ENCODE measurements at regions not wholly inside any gene's neighbourhood (a gene's known extent, or its start where the extent isn't known, plus 50 kb on each side); places are given as distances from the start of the nearest gene placed in this dataset.

DNA sequence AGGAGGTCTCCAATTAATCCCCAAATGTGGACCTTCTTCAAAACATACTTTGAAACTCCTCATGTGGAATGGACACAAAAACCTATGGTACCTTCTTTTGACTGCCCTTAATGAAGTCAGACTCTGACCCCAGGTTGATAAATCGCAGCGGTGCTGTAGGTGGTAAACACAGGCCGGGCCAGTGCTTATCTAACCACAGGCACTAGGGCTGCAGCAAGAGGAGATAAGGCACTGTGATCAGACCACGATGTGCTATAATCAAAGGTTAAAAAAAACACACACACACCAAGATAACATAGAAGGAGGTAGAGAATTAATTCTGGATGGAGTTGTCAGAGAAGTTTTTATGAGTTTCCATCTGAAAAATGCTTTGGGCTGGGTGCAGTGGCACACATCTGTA, 52.3 kb upstream of the SIPA1L2 start:
- DNase-seq: no peak

DNA sequence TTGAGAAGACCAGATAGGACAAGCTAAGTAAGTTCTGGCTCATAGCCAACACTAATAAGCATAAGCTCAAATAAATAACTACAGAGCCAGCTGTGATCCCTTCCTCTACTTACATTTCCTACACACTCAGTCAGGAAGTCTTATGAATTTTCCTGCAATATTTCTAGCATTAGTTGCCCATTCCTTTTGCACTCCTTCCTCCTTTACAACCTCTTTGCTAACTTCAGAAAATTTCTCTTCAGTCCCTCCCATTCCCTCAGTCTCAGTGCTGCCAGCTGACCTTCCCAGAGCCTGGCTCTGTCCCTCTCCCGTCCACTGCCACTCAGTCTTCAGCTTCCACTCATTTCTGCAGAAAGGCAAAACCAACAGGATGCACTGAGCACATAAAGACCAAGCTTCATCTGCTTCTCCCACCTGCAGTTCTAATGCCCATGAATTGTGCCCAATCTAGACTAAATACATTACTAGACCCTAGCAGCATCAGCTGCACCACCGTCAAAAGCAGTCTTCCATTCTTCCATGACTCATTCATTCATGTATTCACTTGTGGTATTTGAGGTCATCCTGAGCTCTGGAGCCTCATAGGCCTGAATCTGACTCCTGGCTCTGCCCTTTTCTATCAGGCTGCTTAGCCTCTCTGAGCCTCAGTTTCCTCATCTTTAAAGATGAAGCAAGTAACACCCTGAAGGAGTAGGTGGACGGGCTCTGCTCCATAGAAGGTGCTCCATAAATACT, 54.6 kb upstream of the SIPA1L2 start:
- DNase-seq: peak; percentile 26

DNA sequence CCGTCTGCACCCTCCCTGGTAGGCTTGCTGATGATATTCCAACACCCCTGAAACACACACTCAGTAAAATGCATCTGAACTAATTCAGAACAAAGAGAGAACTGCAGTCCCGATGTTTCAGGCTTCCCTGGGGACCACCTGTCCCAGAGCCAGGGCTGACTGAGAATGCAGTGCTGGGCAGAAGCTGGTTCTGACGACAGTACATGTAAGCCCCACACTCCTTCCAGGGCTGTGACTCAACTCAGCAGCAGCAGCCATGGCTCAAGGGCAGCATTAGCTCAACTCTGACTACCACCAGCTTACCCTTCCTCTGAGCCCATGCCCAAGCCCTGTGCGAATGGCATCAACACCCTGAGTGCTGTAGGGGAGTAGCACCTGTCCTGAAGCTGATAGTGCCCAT, 56.4 kb upstream of the SIPA1L2 start:
- no peak for DNase-seq

GRCh38 chr1:232687304-232687703, 57.4 kb upstream of the SIPA1L2 start:
- no peak for DNase-seq

GRCh38 chr1:232687728-232688127, 57.8 kb upstream of the SIPA1L2 start:
- no peak for DNase-seq

DNA sequence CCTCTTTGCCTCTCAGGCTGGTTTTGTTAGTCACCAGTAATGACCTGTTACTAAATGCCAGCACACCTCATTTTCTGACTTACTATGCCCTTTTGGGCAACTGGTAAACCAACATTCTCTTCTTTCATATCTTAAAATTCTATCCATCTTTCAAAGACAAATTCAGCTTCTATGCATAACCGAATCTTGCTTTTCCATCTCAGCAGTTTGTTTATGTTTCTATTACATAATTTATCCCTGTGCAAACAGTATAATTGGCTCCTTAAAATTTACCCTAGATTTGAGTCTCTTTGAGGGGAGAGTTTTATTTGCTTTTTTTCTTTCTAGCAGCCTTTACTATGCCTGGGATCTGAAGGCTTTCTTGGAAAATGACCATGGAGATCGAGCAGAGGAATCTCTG, 58.5 kb upstream of the SIPA1L2 start:
- no peak for DNase-seq

GRCh38 chr1:232689711-232690110, 59.8 kb upstream of the SIPA1L2 start:
- DNase-seq: no peak

DNA sequence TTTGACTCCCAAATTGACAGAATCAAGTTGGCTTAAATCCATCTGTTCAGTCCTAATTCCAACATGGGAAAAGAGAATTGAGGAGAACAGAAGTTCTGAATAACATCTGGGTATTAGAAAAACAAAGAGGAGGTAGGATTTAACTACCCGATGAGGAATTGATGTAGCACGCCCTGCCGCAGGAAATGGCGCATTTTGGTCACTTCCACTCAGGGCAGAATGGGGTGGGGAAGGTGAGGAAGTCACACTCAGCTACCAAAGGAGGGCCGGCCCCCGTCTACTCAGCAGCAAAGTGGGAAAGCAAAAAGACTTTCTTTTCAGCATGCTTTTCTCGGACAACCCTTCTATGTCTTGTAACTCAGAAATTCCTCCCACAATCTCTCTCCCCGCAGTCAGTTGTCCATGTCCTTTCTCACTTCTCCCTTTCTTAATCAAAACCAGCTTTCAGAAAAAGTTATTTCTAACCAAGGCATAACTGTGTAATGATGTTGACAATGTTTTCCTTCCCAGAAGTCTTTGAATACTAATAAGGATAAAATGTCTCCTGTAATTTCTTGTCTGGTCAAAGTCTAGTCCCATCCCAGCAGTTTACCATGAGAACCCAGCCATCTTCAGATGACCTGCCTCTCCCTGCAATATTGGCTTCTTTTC, 60.5 kb upstream of the SIPA1L2 start:
- peak; percentile 11 for DNase-seq

GRCh38 chr1:232694475-232694874, 64.5 kb upstream of the SIPA1L2 start:
- no peak for DNase-seq

GRCh38 chr1:232695621-232696385, 65.9 kb upstream of the SIPA1L2 start:
- no peak for DNase-seq

DNA sequence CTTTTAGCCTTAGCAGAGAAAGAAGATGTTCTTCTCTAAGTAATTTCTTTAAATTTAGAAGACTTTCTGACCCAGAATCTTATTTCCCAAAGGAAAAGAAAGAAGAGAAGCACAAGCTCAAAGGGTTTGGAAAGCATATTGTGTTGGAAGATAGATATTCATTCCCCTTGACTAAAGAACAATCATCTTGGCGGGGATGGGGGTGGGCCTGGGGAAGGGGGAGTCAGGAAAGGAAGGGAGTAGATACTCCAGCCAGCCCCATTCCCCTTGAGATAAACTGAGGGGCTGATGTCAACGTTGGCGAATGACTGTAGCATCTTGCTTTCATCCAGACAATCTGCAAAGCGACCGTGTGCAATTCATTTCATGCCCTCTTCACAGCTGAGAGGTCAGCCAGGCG, 66.5 kb upstream of the SIPA1L2 start:
- no peak for DNase-seq

GRCh38 chr1:232697187-232697822, 67.4 kb upstream of the SIPA1L2 start:
- DNase-seq: no peak

- DNase-seq: no peak
Measured at GRCh38 chr1:232699814-232700213, 69.9 kb upstream of the SIPA1L2 start.

- DNase-seq: no peak
Measured at GRCh38 chr1:232702911-232703310, 73.0 kb upstream of the SIPA1L2 start.

- no peak for DNase-seq
Measured at GRCh38 chr1:232704256-232704655, 74.3 kb upstream of the SIPA1L2 start.

GRCh38 chr1:232704694-232705680, 75.1 kb upstream of the SIPA1L2 start:
- peak; percentile 62 for DNase-seq

GRCh38 chr1:232705815-232706575, 76.1 kb upstream of the SIPA1L2 start:
- no peak for DNase-seq

DNA sequence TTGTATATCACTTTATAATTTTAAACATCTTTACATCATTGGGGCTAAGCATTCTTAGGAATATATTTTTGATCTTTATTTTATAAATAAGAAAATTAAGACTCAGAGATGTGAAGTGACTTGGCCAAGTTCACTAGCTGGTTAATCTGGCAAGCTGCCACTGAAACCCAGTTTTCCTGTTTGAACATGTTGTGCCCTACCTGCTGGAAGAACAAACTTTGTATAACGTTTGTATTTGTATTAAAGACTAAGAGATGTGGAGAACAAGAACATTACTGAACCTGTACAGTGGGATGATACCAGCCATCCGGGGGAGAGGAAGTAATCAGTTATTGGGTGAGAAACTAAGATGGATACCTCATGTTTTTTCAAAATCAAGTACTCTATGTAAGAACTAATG, 77.2 kb upstream of the SIPA1L2 start:
- DNase-seq: no peak

DNA sequence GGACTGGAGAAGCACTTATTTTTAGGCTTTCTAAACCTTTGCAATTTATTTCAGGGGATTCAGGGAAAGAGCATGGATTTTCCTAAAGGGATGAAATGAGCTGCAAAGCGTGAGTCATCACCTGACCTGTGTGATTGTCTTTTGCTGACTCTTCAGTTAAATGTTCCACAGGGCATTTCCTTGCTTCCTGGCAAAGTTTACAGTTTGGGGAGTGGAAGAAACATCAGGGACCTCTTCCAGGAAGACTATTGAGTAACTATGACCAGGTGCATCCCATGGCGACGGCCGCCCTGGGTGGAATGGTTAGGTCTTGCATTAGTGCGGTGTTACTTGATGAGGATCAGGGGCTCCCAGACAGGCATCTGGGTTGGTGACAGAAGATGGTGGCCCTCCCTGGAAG, 79.5 kb upstream of the SIPA1L2 start:
- no peak for DNase-seq

- no peak for DNase-seq
Measured at GRCh38 chr1:232711996-232712395, 82.1 kb upstream of the SIPA1L2 start.

DNA sequence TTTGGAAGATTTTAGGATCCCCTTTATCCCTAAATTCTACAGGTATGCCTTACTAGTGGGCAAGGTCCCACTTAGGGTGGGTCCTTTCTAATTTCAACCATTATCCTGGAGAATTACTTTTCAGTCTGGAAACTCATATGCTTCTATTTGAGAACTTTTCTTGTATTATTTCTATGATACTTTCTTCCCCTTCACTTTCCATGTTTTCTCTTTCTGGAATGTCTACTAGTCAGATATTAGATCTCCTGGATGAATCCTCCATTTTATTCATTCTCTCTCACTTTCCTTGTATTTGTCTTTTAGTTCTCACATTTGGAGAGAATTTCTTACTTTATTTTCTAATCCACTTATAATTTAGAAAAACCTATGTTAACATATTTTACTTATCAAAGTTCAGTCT, 83.9 kb upstream of the SIPA1L2 start:
- no peak for DNase-seq
